ENCODE measurements at regions not wholly inside any gene's neighbourhood (a gene's known extent, or its start where the extent isn't known, plus 50 kb on each side); places are given as distances from the start of the nearest gene placed in this dataset.
"Not testable (repeated sequence)": the region's sequence is repeated elsewhere in the genome, so short reads cannot be mapped to it uniquely, and the experiment has no call there.

GRCh38 chr3:177633671-177634207 is 436.5 kb upstream of the TBL1XR1 start:
- WGBS, 2 donors, result 81% methylated on average over 5 of the region's 5 CpGs
- Histone ChIP-seq H3K4me1 (no peaks in the 10 kb centered on the region), H3K27me3 (no peaks in the 10 kb centered on the region), H3K9me3 (no peaks in the 10 kb centered on the region), H3K36me3 (ENCODE audit: low read depth, missing control alignments) (no peaks in the 10 kb centered on the region), H3K27ac (no peak overlapping the region), H3K4me3 (no peak overlapping the region)
- TF ChIP-seq POLR2A (IDR thresholded peaks at IDR 0.05) (no peak), CTCF (IDR thresholded peaks at IDR 0.05) (no peak)
- no peak for DNase-seq
- intact Hi-C loops (cut with DNase I; ENCODE audit: low total_unique reads), result no loop called here

- DNase-seq; H3K27ac ChIP-seq; H3K4me3 ChIP-seq; H3K27me3 ChIP-seq; H3K9me3 ChIP-seq; H3K4me1 ChIP-seq; intact Hi-C loops (cut with DNase I; ENCODE audit: low total_unique reads); H3K36me3 ChIP-seq (ENCODE audit: low read depth, missing control alignments): not testable (repeated sequence)
- WGBS, 2 donors, result 94 to 98% methylated on average over 3 of the region's 3 CpGs
Measured at GRCh38 chr3:177635601-177636106, 438.4 kb upstream of the TBL1XR1 start.

- no peaks in the 10 kb centered on the region for H3K4me1 ChIP-seq
- no peak overlapping the region for H3K4me3 ChIP-seq
- H3K36me3 ChIP-seq (ENCODE audit: low read depth, missing control alignments), result no peaks in the 10 kb centered on the region
- H3K9me3 ChIP-seq, result no peaks in the 10 kb centered on the region
- DNase-seq, result no peak
- 57 to 82% methylated on average over 4 to 8 of the region's 8 CpGs for WGBS, 2 donors
- TF ChIP-seq CTCF (IDR thresholded peaks at IDR 0.05), result no peak
- no peaks in the 10 kb centered on the region for H3K27me3 ChIP-seq
- intact Hi-C loops (cut with DNase I; ENCODE audit: low total_unique reads), result no loop called here
- H3K27ac ChIP-seq, result no peak overlapping the region
Measured at GRCh38 chr3:177640319-177640965, 443.2 kb upstream of the TBL1XR1 start.

- Histone ChIP-seq H3K36me3 (ENCODE audit: low read depth, missing control alignments) (no peaks in the 10 kb centered on the region), H3K4me3 (no peak overlapping the region), H3K4me1 (no peaks in the 10 kb centered on the region), H3K9me3 (no peaks in the 10 kb centered on the region), H3K27ac (no peak overlapping the region), H3K27me3 (no peaks in the 10 kb centered on the region)
- WGBS, 2 donors, result 96 to 98% methylated on average over 1 of the region's 1 CpG
- DNase-seq, result no peak
- TF ChIP-seq POLR2A (IDR thresholded peaks at IDR 0.05) (no peak), CTCF (IDR thresholded peaks at IDR 0.05) (no peak)
- intact Hi-C loops (cut with DNase I; ENCODE audit: low total_unique reads), result no loop called here
Measured at GRCh38 chr3:177641206-177641605, 443.9 kb upstream of the TBL1XR1 start.

GRCh38 chr3:177642042-177642803 is 444.9 kb upstream of the TBL1XR1 start:
- no peaks in the 10 kb centered on the region for H3K9me3 ChIP-seq
- H3K36me3 ChIP-seq (ENCODE audit: low read depth, missing control alignments), result no peaks in the 10 kb centered on the region
- TF ChIP-seq CTCF (IDR thresholded peaks at IDR 0.05) (no peak), POLR2A (IDR thresholded peaks at IDR 0.05) (no peak)
- intact Hi-C loops (cut with DNase I; ENCODE audit: low total_unique reads), result no loop called here
- no peak overlapping the region for H3K4me3 ChIP-seq
- DNase-seq, result no peak
- H3K4me1 ChIP-seq, result no peaks in the 10 kb centered on the region
- H3K27ac ChIP-seq, result no peak overlapping the region
- no peaks in the 10 kb centered on the region for H3K27me3 ChIP-seq
- WGBS, 2 donors, result 76 to 81% methylated on average over 8 of the region's 8 CpGs

Data from testis (tissue), 2 donors.